HG02623 (cell line): ENCODE measurements at regions not wholly inside any gene's neighbourhood (a gene's known extent, or its start where the extent isn't known, plus 50 kb on each side); places are given as distances from the start of the nearest gene placed in this dataset.
"Not testable (repeated sequence)": the region's sequence is repeated elsewhere in the genome, so short reads cannot be mapped to it uniquely, and the experiment has no call there.

Experiments
- ATAC-seq: cut with Tn5 transposase; IDR thresholded peaks from one replicate; pipeline ENCODE4 v1.9.1; 2021; ENCODE audit warnings: moderate library complexity; ENCODE audit not compliant: unreplicated experiment

DNA sequence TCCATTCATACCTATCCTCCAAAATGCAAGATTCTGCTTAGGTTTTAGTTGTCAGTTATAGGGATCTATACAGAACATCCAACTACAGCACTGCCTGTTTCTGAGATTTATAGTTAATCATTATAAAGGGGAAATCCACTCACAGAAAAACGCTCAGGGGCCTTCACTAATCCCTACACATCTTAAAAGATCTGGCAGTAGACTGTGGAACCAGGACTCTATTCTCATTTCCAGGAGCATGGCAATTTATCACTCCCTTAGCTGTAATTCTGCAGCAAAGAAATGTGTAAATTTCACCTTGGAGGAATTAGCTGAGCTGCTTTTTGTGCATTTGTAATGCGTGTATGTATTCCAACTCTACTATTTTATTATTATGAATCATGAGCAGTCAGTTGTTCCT, 1128.1 kb upstream of the PRR20A start:
- no peak for ATAC-seq

DNA sequence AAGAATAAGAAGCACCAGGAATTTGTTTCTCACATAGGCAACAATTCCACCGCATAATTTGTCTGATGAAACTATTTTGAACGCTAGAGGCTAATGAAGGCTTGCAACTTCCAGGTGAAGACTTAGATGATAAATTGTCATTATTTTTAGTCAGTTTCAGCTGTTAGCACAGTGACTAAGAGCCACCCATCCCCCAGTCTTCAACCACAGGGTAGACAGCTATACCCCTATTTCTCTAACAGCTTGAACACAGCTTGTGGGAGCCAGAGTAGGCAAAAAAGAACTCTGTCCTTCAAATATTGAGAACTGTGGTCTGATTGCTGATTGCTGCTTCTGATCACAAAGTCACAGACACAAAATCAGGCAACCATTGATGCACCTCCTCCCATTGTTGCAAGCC, 1124.8 kb upstream of the PRR20A start:
- no peak for ATAC-seq

DNA sequence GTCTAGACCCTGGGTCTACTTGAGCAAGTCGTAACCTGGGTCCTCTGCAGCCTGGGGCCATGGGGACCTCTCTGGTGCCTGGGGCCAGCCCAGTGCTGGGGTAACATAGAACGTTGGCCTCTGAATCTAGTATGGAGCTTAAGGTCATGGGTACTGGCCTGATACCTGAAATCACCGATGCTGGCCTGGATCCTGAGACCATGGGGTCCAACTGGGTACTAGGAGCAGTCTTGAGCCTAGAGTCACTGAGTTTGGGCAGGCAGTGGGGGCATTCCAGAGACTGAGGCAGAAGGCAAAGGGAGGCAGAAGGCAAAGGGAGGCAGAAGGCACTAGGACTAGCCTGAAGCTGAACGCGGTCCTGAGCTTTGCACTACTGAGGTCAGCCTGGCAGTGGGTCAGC, 1121.1 kb upstream of the PRR20A start:
- ATAC-seq = no peak

DNA sequence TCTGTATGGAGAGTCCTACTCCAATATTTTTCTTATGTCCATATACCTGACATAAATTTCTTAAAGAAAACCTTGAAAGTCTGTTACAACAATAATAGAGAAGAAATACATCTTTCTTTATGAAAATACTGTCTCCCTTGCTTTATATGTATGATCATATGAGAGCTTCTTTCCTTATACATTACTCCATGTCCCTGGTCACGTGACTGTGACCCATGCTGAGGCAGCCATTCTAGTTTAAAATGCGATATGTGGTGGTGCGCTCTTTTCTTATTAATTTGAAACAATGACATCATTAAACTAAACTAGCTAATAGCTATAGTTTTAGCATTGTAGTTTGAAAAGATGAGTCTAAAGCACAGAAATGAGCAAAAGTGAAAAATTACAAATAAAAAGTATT, 1120.3 kb upstream of the PRR20A start:
- ATAC-seq = no peak

DNA sequence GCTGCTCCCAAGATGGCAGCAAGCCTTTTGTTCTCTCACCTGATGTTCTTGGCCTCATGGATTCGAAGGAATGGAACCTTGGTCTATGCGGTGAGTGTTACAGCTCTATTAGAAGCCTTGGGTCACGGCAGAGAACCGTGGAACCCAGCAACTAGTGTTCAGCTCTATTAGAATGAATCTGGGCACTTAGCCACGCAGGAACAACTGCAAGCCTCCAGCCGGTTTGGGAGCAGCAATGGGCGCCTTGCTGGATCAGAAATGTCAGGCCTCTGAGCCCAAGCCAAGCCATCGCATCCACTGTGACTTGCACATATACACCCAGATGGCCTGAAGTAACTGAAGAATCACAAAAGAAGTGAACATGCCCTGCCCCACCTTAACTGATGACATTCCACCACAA, 1100.7 kb upstream of the PRR20A start:
- ATAC-seq = no peak

DNA sequence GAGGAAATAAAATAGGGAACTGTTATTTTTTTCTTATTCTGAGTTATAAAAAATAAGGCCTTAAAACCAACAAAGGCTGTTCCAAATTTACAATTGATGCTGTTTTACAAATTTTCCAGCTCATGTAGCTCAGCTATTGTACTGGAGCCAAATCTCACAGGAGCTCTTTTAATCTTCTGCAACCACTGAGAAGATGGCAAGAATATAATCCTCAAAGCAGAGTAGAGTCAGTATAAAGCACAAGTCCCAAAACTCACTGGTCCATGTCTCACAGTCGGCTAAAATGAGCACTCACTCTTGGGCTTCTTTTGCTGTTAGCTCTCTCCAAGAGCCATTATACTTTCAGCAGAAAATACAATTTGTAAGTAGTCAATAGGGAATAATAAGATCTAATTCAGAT, 1074.4 kb upstream of the PRR20A start:
- ATAC-seq = no peak

DNA sequence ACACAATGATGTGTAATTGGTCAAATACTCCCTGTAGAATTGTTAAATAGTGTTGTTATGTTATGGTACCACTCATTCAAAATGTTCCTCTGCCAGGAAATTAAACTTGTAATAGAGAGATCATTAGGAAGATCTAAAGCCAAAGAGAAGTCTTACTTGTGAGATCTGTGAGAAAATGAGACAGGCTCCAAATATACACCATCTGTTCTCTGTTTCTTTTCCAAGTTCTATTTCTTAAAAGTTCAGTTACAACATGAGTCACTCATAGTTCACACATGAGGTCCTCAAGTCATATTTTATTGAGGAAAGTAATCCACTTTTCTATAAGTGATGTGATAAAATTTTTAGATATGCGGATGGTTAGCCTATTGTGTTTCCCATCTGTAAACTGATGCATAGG, 1038.1 kb upstream of the PRR20A start:
- ATAC-seq = no peak

DNA sequence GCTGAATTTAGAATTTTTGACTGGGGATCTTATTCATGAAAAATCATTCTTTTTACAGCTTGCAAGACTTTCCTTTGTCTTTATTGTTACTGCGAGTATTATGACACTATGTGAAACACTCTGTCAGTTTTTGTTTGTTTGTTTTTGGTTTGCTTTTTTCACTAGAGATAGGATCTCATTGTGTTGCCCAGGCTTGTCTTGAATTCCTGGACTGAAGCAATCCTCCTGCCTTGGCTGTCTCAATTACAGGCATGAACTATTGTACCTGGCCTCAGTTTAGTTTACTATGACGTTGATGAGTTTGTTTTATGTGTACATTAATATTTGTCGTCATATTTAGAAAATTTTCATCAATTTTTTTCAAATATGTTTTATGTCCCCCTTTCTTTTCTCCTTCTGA, 1030.0 kb upstream of the PRR20A start:
- no peak for ATAC-seq

DNA sequence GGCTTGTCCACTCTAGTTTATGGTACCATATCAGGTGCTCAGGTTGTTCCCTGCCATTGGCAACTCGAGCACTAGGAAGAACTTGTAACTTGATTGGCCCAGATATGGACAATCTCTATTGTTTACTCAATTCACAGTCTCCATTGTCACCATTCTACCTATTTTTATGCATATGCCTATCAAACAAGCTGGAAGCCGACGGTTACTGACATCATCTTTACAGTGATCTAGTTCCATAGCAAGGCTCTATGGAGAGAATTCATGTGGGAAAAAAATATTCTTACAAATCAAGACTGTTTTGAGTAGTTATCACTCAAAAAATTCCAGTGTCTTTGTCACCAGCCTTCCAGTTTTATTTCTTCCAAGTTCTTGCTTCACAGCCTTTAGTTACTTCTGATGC, 1006.2 kb upstream of the PRR20A start:
- ATAC-seq = no peak

DNA sequence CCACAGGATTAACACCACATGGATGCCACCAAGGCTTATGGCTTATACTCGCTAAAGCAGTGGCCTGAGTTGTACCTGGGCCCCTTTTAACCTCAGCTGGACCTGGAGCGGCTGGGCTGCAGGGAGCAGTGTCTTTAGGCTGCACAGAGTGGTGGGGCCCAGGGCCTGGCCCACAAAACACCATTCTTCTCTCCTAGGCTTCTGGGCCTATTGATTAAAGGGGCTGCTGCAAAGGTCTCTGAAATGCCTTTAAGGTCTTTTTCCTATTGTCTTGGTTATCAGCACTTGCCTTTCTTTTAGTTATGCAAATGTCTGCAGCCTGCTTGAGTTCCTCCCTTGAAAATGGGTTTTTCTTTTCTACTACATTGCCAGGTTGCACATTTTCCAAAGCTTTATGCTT, 973.9 kb upstream of the PRR20A start:
- ATAC-seq = no peak

DNA sequence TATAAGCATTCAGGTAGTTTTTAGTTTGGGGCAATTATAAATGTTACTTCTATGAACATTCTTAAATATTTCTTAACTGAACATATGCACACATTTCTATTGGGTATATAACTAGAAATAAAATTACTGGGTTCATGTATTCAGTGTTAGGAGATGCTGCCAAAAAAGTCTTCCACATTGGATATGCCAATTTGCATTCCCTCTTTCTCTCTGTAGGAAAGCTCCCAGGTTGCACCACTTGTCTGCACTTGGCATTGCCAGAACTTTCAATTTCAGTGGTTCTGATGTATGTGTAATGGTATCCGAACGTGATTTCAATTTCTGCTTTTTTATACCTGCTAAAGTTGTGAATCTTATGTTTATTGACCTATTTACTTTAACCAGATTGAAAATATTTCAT, 972.1 kb upstream of the PRR20A start:
- ATAC-seq = no peak

DNA sequence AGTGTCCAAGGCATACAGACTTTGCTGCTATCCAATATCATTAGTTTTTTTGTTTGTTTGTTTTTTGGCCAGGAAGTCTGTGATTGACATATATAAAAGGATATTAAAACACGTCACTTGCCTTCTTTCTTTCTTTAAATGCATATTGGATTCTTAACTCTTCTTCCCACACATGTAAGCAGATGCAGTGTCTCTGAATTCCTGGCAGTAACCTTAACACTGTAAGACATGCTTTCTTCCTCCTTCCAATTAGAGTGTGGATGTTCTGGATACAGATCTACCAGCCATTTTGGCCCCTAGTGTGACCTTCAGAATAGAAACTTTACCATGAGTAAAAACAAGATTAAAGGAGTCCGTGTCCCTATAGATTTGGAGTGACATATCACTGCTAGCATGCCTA, 967.4 kb upstream of the PRR20A start:
- ATAC-seq = no peak

DNA sequence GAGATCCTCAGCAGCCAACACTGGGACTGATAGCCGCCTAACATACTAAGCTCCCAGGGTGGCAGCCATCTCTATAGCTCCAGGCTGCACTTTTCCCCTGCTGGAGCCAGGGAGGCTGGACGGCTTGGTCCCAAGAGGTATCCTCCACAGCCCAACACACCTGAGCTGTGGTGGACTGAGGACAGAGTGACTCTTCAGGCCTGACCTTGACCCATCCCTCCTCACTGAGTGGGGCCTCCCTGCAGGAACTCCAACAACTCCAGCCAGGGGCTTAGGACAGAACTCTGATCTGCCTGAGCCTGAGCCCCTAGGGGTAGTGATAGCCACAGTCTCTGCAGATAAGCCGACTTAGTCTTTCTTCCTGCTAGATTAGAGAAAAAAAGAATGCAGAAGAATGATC, 958.1 kb upstream of the PRR20A start:
- no peak for ATAC-seq

DNA sequence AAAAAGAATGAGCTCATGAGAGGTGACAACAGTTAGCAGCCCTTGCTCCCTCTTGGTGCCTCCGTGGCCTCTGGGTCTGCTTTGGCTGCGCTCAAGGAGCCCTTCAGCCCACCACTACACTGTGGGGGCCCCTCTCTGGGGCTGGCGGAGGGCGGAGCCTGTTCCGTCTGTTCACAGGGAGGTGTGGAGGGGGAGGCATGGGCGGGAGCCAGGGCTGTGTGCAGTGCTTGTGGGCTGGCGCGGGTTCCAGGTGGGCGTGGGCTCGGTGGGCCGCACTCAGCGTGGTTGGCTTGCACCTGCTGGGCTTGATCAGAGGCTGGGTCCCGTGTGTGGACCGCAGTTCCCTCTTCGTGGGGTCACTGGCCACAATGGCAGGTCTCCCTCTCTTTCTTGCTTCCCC, 953.4 kb upstream of the PRR20A start:
- no peak for ATAC-seq

DNA sequence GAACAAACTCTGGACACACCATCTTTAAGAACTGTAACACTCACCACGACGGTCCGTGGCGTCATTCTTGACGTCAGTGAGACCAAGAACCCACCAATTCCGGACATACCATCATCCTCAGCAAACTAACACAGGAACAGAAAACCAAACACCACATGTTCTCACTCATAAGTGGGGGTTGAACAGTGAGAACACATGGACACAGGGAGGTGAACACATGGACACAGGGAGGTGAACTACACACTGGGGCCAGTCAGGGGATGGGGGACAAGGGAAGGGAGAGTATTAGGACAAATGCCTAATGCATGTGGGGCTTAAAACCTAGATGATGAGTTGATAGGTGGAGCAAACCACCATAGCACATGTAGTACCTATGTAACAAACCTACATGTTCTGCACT, 952.1 kb upstream of the PRR20A start:
- not testable (repeated sequence) for ATAC-seq

DNA sequence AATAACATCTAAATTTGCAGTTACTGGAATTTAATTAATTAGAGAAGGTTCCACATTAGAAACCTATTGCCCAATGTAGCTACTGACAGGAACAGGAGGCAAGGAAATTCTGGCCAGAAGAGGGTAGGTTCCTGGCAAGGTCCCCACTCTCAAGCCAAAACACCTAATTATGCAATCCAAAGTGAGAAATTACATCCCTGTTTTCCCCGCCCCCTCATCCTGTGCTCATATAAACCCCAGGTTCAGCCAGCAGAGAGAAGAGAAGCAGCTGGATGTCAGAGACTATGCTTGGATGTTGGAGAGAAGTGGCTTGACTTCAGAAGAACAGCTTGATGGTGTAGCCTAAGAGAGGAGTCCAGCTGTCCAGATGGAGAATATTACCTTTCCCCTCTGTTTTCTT, 951.3 kb upstream of the PRR20A start:
- ATAC-seq = no peak

DNA sequence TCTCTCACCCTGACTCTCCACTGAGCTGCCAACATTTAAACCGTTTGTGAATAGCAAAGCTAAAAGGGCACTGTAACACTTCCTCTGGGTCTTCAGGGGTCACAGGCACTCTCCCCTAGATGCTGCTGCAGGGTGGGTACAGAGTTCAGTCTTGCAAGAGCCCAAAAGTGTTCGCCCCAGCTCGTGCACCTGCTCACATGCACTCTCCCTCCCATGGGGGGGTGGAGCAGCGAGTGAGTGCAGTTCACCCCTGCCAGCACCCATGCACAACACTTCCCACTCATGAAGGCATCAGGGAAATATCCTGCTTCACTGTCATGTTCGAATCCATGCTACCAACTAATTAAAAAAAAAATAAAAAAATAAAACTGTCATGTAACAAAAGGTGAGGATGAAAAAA, 950.7 kb upstream of the PRR20A start:
- ATAC-seq = no peak

DNA sequence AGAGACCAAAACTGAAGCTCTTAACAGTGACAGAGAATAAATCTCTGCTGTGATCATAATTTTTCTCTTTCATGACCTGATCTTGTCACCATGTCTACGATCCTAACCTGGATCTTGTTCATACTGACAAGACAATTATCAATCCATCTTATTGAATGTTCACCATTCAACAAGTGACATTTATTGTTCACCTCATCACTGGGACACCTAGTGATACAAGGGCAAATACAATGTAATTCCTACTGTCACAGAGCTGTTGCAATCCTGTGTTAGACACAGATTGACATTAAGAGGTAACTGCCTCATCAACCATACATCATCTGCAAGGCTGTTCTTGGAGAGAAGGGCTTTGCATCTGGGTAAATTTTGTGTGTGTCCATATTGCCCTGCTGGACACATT, 942.4 kb upstream of the PRR20A start:
- ATAC-seq = no peak

DNA sequence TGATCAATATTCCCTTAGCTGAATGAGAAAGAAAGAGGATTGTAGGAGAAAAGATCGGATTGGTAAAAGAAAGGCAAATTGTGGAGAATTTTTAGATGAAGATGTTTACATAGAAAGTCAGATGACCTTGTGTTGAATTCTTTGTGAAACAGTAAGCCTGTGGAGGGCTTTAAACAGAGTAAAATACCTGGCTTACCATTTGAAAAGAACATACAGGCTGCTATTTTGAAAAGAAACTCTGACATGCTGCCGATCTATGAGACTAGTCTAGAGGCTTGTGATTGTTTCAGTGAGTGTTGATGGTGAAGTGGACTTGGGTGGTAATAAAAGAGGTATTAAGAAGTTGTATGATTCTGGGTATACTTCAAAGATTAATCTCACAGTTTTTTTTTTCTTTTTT, 938.9 kb upstream of the PRR20A start:
- no peak for ATAC-seq

DNA sequence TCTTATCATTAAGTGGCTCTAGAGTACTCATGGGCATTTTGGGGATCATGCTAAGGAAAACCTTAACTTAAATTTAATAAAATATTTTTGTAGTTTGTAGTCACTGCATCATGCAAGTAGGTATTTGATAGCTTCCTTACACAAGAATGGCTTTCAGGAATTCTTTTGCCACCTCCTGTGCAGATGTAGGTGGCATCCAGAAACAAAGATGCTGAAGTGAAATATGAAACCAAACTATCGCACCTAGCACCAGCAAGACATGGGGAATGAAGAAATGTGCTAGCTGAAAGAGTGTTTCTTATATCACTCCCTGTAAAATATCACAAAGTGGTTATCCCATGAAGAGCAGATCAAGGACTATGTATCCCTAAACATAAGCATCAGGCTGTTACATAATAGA, 924.5 kb upstream of the PRR20A start:
- ATAC-seq = no peak

DNA sequence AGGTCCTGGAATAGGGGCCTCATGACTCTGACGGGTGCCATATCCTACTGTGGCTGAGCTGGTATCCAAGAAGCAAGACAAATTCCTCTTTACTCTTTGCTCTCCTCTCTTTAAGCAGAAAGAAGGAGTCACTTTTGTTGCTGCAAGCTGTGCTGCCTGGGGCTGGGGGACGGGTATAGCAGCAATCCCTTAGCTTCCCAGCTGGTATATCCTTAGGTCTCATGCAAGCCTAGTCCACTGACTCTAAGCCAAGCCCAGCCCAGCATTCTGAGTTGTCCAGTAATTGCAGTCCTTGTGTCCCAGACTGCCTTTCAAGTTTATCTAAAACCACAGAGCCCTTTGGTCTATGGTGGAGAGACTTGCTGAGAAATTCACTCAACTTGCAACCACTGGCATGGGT, 893.0 kb upstream of the PRR20A start:
- no peak for ATAC-seq

DNA sequence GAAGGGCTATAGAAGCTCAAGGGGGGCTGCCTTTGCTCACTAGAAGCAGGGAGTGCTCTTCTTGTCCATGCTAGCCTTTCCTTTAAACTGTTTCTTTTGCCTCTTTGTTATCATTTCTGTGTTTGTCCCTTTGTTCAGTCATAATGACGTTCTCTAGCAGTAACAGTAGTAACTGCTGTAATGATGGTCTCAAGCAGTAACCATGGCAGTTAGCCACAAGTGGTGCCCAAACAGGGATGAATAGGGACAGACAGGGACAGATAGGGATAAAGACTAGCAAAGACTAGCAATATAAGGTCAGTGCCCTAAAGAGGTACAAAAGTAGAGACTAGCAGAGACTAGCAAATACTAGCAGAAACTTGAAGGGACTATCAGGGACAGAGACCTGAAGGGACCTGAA, 869.0 kb upstream of the PRR20A start:
- no peak for ATAC-seq

DNA sequence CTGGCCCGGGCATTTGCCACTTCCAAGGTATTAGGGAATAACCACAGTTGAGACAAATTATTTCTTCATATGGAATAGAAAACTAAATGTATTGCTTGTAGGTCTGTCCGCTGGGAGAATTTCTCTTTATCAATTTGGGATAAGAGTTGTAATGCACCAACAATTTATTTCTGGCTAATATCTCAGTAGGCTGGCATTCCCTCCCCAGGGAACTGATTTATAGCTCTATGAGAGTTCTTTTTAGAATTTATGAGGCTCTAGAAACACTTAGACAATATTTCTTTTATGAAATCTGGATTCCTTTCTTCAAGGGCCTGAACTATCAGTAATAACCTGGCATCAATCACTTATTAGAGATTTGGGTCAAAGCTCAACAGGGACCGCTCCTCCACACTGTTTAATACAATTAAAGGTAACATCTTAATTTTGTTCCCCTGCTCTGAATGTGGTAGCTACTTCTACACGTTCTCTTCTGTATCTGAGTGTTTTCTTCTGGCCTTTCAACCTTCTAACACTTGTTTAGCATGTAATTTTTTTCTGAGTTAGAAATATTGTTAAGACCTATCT, 857.4 kb upstream of the PRR20A start:
- no peak for ATAC-seq

DNA sequence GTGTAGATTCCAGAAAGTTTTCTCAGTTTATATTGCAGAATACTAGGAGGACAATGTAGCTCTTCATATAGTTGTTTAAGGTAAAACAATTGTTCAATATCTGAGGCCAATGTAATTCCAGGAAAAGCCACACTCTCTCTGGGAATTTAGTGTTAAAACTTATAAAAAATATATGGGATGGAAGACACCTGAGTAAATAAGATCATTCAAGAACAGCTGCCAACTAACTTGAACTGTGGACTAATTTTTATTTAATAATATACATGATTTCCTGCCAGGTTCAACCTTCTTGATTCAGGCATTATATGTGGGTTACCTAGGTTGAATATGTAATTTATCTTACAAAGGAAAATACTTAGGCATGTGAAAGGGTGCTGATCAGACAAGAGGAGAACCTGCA, 841.1 kb upstream of the PRR20A start:
- no peak for ATAC-seq
